Endothelial cell of umbilical vein (primary cell): ENCODE measurements at regions not wholly inside any gene's neighbourhood (a gene's known extent, or its start where the extent isn't known, plus 50 kb on each side); places are given as distances from the start of the nearest gene placed in this dataset.

ENCODE experiments used
- EZH2 ChIP-seq: IDR thresholded peaks from 2 replicates; pipeline ENCODE4 v1.6.1; 2012; ENCODE audit warnings: borderline replicate concordance, low read depth, mild to moderate bottlenecking, moderate library complexity, low read length, inconsistent platforms; ENCODE audit not compliant: severe bottlenecking
- FOS ChIP-seq: IDR thresholded peaks from 2 replicates; pipeline ENCODE4 v1.6.1; 2011; ENCODE audit warnings: mild to moderate bottlenecking, low read length, moderate library complexity, borderline replicate concordance; ENCODE audit not compliant: insufficient read depth
- GATA2 ChIP-seq: IDR thresholded peaks from 2 replicates; pipeline ENCODE4 v1.7.0; 2011; ENCODE audit warnings: low read depth, mild to moderate bottlenecking, moderate library complexity, mixed read lengths, low read length; ENCODE audit not compliant: insufficient read length, insufficient read depth
- JUN ChIP-seq: IDR thresholded peaks from 2 replicates; pipeline ENCODE4 v1.6.1; 2011; ENCODE audit warnings: borderline replicate concordance, low read depth; ENCODE audit not compliant: insufficient read length, insufficient read depth
- POLR2A ChIP-seq: IDR thresholded peaks from 2 replicates; pipeline ENCODE4 v1.6.1; 2012; ENCODE audit warnings: low read depth, mild to moderate bottlenecking, control low read depth, low read length
- POLR2AphosphoS5 ChIP-seq: IDR thresholded peaks from 2 replicates; pipeline ENCODE4 v1.6.1; 2012; ENCODE audit warnings: low read depth, mild to moderate bottlenecking, control low read depth, low read length, moderate library complexity; ENCODE audit not compliant: insufficient read depth
- TF ChIP-seq, protein P1 (sequence below), 2 donors: IDR thresholded peaks; 1 replicate in 1 of 2; 2 replicates in 1 of 2; pipeline ENCODE4 v1.5.1; 2011; ENCODE audit warnings: low read length in 2 of 2, mild to moderate bottlenecking in 2 of 2, moderate library complexity in 2 of 2, control low read depth in 1 of 2, inconsistent platforms in 1 of 2, low read depth in 1 of 2; ENCODE audit not compliant: insufficient read depth in 1 of 2; ENCODE audit errors: extremely low read depth in 1 of 2

- TF ChIP-seq POLR2A, result no peak
- TF ChIP-seq, protein P1, sequence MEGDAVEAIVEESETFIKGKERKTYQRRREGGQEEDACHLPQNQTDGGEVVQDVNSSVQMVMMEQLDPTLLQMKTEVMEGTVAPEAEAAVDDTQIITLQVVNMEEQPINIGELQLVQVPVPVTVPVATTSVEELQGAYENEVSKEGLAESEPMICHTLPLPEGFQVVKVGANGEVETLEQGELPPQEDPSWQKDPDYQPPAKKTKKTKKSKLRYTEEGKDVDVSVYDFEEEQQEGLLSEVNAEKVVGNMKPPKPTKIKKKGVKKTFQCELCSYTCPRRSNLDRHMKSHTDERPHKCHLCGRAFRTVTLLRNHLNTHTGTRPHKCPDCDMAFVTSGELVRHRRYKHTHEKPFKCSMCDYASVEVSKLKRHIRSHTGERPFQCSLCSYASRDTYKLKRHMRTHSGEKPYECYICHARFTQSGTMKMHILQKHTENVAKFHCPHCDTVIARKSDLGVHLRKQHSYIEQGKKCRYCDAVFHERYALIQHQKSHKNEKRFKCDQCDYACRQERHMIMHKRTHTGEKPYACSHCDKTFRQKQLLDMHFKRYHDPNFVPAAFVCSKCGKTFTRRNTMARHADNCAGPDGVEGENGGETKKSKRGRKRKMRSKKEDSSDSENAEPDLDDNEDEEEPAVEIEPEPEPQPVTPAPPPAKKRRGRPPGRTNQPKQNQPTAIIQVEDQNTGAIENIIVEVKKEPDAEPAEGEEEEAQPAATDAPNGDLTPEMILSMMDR (IDR thresholded peaks at IDR 0.05; ENCODE audit: extremely low read depth in 1 of 2, insufficient read depth in 1 of 2, low read depth in 1 of 2, low read length in 2 of 2), result no peak
- no peak for TF ChIP-seq JUN
- TF ChIP-seq EZH2, result no peak
- no peak for TF ChIP-seq POLR2AphosphoS5
- TF ChIP-seq GATA2, result no peak
- TF ChIP-seq FOS, result no peak
Measured at GRCh38 chr13:99055735-99056134, 77.9 kb upstream of the DOCK9 start.
